ENCODE measurements at regions not wholly inside any gene's neighbourhood (a gene's known extent, or its start where the extent isn't known, plus 50 kb on each side); places are given as distances from the start of the nearest gene placed in this dataset.
A peak's percentile ranks its signal among the peaks of the same experiment; 100 is the strongest.

DNA sequence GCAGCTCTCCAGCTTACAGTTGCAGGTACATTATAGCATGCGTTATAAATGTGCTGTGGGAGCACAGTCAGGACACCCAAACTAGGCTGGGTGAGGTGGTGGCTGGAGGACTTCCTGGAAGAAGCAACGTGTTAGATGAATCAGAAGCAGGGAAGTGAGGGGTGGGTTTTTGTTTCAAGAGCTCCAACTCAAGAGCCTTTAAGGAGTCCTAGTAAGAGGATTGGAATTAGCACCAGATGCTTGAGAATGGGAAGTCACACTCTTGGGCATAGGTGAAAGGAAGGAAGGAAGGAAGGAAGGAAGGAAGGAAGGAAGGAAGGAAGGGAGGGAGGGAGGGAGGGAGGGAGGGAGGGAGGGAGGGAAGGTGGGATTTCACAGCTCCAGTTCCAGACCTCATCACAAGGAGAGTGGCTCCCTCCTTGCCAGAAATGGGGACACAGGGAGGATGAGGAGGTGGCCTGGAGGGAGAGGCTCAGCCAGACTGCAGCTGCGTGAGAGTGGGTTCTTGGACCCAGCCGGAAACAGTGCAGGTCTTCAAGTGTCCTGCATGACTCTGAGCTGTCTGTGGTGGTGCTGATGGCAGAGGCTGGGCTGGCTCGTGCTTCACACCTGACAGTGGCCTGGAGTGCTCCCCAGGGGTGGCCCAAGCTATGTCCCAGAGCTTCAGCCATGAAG is 115.7 kb upstream of the GSC start:
- no peak for ATAC-seq

DNA sequence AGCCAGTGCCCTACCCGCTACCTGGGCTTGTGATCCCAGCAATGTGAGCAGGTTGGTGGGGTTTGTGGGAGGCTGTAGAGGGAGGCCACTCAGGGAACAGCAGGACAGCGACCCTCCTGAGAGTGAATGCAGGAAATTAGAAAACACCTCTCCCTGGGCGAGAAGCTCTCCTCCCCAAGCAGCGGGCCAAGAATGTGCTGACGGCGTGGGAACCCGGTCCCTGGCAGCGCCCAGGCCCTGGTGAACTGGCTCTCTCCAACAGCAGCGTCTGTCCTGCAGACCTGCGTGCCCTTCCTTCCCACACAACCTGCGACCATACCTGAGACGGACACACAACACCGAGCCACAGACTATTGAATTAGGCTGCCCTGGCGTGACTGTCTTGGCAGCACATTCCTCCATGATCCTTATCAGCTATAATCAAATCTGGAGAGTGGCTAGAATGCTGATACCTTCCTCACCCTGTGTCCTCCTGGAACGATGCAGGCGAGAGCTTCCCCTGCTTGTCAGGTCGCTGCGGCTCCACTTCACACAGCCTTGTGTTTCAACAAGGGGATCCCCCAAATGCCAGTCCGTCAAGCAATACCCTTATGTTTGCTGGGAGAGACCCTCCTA is 114.8 kb upstream of the GSC start:
- no peak for ATAC-seq

DNA sequence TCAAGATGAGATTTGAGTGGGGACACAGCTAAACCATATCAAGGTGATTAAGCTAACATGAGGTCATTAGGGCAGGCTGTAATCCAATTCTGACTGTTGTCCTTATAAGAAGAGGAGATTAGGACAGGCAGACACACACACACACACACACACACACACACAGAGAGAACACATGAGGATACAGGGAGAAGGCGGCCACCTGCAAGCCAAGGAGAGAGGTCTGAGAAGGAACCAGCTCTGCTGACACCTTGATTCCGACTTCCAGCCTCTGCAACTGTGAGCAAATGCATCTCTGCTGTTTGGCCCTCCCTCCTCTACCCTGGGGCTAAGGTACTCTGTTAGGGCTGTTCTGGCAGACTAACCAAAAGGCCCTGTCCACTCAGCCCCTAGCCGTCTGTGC is 112.5 kb upstream of the GSC start:
- no peak for ATAC-seq

DNA sequence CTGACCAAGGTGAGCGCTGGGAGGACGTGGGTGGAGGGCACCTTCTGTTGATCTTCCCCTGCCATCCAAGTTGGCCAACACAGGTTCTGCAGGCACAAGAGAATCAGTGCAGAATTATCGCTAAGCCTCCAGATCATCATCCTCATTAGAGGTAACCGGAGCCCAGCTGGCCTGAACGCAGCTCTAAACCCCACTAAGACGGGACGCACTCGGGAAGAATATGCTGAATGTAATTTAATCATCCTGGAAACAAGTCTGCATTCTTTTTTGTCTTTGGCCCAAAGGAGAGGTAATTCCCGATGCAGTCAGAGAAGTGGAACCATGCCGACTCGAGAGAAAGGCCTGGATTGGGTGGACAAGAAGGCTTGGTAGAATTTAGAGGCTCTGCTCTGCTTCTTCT is 111.0 kb upstream of the GSC start:
- ATAC-seq, result no peak

DNA sequence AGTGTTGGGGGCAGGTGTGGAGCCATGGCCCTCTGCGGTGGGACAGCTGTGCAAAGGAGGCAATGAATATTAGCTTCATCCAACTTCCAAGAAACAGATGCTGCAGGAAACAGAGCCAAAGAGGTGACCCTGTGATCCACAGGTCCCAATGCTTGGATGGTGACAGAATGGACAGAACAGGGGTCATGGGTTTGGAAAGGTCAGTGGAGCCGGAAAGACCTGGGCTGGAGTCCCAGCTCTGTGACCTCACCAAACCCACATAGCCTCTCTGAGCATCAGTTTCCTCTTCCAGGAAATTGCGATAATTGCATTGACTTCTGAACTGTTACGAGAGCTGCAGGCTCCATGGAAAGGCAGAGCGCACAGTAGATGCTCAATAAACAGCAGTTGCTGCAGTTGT is 110.2 kb upstream of the GSC start:
- ATAC-seq, result no peak

DNA sequence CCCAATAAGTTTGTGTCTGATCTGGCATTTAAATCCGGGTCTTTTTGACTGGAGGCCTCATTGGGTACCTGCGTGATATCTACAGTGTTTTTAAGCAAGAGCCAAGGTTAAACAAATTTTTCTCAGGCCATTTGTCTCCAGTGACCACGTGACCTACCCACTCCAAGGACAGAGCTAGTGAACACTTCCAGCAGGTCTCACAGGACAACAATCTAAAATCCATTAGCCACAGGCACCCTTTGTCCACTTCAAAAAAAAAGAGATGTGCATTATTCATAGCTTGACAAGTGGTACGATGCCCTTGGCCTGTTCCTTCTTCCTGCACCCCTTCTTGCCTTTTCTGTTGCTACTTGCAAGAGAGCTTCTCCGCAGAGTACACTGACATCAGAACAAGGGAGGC is 109.6 kb upstream of the GSC start:
- ATAC-seq, result no peak

DNA sequence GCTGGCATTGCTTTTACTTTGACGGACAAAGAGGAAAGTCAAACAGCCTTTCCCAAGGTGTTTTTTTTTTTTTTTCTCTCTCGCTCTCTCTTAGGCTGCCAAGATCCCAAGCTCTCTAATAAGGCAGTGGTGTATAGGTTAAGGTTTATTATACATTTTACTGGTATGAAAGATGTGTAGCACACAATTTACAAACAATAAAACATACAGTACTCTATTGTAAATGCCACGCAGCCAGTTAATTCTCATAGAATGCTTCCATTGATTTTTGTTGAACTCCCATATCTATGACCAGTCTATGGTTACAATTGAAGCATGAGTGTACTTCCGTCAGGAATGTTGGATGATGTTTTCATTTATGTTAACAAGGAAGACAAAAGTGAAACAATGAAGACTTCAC is 106.4 kb upstream of the GSC start:
- ATAC-seq, result no peak

DNA sequence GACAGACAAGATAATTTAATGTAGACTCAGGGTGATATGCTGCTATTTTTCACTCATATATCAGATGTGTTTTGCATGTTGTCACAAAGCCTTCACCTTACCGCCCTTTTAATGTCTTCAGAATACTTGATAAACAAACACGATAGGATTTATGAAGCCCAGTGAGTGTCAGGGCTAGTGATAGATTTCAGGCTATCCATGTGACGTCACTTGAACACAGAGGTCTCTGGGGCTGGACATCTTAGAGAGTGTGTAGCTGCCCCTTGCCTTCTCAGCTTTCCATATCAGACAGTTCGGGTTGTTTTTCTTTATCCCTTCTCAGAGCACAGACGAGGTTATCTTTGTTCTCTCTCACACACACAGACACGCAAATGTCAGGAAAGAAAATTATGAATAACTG is 105.3 kb upstream of the GSC start:
- ATAC-seq, result no peak

DNA sequence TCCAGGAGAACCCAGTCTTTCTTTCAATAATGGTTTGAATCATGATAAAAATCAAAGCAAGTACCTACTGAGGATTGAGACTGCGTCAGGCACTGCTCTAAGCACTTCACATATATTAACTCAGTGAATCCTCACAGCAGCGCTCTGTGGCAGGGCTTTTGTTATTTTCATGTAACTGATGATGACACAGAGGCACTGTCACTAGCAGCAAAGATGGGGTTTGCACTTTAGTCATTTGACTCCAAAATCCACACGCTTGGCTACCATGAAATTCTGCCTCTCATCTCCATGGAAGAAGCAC is 98.8 kb upstream of the GSC start:
- no peak for ATAC-seq

DNA sequence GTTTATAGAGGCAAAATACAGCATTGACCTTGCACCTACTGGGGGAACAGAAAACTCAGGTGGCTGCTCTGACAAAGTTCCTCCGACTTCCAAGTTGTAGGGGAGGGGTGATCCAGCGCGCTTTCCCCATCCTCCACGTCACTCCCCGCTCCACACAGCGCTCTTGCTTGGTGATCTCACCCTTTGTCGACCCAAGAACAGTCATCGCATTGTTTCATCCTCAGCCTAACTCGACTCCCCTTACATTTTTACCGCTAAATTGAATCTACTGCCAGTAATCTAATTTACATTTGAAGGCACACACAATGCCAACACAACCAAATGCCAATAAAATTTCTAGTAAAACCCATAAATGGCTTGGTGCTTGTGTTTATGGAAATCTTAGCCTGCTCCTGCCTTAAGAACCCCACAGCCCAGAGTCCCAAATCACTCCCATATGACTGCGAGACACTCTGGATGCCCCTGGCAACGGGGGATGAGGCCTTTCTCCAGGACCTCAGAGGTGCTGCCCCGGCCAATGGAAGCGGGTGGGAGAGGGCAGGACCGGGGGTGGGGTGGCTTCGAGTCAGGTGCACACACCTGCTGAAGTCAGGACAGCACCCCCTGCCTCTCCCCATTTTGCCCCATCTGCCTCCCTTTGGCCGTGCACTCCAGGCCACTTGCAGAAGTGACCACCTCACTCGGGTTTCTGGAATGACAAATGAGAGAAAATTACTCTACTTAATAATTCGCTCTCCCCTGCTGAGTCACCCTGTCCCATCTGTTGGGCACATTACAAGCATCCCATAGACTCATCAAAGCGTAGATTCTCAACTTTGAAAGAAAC is 98.2 kb upstream of the GSC start:
- ATAC-seq, result no peak

DNA sequence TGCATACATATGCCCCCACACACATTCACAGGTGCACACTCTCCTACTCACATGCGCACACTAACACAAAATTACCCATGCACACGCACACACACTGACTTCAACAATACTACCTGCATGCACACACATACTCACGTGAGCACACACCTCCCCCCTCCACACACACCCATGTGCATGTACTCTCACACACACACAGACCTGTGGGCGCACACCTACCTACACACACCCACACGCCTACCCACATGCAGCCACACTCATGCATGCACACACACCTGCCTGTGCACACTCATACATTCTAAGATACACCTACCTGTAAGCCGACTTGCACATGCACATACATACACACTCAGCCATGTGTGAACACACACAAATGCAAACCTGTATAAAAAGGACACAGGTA is 97.3 kb upstream of the GSC start:
- peak in 1 of 2 donors; percentile 20 for ATAC-seq

DNA sequence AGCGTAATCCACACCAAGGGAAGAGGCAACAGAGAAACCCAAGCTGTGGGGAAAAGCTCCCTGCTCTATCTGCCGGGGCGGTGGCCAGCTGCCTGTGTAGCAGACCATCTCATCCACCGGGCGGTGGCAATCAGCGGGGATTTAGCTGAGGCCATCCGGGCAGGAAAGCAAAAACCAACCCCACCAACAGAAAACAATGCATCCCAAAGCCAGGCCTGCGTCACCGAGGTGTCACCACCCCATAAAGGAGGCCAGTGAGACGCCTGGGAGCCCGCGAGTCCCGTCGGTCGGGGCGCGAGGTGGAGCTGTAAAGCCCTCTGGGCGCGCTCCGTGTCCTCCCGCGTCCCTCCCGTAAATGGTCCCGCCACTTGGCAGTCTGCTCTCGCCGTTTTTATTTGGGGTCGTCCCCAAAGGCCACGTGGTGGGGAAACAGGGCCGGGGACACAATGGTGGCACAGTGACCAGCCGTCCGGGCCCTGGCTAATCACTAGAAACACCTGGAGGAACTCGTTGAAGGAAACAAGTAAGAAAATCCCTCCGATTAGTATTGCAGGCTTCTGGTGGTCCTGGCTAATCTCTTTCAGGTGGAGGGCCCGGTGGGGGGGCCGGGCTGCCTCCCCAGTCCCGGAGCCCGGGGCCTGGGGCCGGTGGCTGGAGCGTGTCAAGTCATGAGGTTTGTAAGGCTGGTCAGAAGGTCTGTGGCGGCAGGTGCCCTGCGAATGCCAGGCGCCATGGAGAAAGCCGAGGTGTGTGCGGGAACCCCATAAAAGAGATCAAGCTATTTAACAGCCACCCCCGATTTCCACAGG is 94.7 kb upstream of the GSC start:
- no peak for ATAC-seq

DNA sequence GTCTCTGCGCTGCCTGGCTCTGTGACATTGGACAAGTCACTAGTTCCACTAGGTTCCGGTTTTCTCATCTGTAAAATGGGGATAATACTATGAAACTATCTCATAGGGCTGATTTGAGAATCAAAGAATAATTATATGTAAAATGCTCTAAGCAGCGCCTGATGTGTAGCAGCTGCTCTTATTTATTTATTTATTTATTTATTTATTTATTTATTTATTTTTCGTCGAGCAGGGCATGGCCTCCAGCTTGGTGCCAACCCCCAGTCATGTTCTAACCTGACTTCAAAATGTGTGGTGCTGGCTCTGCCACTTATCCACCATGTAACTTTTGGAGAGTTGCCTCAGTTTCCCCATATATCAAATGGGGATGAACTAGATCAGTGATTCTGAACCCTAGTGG is 93.5 kb upstream of the GSC start:
- ATAC-seq, result no peak

DNA sequence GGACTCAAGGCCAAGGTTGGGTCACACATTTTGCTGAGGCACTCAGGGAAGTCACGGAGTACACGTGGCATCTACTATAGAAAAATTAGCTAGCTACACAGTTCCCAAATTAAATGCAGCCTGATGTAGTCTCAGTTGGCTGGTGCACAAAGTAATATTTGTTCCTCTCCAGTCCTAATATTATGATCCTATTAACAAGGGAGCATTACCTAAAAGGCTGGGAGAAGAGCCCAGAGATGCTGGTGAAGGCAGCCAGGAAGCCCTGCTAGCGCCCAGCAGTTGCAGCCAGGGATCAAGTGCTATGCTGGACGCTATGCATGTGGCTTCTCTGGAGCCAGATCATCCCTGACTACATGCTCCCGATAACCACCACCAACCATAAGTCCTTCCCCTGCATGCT is 88.0 kb upstream of the GSC start:
- ATAC-seq, result no peak

DNA sequence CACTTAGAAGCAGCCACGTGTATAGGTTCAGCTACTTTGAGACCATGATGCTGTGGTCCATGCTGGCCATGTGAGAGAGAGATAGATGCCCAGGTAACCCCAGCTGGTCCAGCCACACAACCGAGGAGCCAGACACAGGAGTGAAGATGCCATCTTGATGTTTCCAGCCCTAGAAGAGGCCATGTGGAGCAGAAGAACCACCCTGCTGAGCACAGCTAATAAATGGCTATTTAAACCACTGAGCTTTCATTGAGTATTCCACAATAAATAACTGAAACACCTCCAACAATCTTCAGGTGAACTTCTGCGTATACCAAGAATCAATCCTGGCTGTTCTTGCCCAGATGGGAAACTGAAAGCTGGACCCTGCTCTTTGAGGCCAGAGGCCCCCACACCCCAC is 84.0 kb upstream of the GSC start:
- ATAC-seq, result no peak

DNA sequence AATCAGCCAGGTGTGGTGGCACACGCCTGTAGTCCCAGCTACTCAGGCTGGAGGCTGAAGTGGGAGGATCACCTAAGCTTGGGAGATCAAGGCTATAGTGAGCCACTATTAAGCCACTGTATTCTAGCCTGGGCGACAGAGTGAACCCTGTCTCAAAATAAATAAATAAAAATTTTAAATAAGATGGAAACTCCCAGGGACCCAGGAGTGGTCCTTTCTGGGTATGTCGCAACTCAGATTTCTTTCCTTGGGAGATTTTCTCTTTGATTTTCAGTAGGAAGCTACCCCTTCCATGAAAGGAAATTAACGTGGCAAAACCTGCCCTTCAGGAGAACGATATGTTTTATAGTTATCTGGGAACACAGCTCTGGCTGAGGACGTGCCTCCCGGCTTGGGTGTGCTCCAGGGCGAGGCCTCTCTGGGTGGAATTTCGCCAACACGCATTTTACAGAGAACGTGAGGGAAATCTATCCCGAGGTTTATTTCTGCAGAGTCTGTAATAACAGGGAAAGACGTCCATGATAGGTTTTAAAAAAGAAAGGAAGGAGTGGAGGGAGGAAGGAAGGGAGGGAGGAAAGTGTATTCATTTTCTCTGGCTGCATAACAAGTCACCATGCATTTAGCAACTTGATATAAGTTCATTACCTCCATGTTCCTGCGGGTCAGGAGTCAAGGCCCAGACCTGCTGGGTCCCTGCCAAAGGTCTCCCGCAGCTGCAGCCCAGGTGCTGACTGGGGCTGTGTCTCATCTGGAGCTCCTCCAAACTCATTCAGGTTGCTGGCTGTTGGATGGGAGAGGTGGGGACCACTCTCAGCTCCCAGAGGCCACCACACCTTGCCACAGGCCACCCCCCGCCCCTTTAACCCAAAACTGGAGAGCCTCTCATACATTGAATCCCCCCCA is 80.6 kb upstream of the GSC start:
- no peak for ATAC-seq

DNA sequence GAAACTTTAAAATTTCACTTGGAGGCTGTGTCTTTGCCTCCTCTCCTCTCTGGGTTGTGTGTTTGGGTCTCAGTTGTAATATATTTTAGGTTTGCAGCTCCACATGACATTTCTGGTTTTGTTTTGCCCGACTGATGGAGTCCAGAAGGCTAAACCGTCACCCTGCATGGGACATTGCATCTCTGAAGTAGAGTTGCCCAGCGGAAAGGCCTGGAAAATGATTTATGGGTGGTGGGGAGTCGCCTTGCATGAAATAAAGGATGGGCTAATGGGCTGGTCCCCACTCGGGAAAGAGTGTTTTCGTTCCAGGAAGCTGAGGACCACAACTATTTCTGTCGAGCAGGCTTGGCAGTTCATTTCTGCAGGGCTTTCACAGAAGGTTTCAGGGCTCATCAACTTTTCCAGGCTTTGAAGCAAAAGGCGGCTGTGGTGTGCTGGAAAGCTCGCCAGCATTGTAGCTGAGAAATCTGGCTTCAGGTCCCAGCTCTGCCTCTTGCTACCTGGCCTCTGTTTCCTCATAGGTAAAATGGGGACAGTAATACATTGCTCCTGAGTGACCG is 74.8 kb upstream of the GSC start:
- ATAC-seq, result no peak

DNA sequence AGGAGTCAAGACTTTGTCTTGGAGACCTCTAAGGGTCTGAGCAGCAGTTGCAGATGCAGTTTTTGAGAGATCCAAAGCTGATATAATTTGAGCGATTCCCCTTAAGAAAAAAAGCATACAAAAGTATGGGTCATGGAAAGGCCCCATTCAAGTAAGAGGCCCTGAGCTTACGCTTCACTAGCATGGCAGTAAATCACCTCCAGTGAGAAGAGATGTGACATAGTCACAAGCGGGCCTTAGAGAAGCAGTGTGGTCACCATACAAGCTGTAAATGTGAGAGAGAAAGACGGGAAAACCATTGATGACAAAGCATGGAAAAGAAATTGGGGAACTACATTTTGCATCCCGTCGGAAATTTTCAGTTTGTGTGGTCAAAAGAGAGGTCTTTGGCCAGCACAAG is 70.6 kb upstream of the GSC start:
- no peak for ATAC-seq

DNA sequence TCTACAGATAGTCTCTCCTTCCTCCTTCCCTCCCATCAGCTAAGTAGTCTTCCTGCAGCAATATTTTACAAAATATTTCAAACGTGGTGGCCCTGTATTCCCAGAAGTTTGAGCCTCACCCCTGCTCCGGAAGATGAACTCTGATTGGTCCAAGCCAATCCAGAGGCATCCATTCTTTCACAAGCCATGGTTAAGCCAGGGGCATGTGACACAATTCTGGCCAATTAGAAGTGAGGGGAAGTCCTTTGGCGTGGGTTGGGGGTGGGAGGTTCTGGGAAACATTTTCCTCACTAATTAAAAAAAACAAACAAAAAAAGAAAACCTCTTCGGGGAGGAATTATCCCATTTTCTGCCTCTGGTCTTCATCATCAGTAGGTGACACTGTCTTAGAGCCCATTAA is 69.4 kb upstream of the GSC start:
- no peak for ATAC-seq

DNA sequence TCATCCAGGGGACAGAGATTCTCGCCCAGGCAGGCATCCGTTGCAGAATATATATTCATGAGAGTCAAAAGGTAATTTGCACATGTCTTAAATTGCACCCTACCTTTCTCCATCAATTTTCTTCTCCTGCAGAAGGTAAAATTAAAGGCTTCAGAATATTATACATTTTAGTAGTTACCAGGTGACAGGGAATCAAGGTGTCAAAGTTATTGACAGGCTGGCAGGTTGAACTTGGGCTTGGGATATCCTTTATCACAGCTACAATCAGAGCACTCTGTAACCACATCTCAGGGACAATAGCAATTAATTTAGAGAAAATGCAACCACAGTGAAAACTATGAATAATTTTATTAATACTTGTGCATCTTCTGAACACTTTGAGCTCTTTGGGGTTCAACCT is 66.9 kb upstream of the GSC start:
- no peak for ATAC-seq

DNA sequence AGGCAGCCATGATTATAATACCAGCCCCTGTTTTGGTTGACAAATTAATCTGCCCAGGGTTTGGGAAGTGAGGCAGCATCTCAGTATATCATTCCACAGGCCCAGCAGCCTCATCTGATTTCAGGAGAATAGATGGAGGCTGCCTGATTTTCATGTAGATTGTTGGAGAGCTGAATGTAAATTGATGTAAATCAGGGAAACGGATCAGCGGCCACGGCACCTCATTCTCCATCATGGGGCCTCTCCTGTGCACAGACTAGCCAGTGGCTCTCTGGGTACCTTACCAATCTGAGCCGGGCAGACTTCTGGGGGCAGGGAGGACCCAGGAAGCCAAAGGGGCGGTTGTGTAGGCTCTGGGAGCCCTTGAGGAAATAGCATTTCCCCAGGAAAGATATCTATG is 63.7 kb upstream of the GSC start:
- no peak for ATAC-seq

DNA sequence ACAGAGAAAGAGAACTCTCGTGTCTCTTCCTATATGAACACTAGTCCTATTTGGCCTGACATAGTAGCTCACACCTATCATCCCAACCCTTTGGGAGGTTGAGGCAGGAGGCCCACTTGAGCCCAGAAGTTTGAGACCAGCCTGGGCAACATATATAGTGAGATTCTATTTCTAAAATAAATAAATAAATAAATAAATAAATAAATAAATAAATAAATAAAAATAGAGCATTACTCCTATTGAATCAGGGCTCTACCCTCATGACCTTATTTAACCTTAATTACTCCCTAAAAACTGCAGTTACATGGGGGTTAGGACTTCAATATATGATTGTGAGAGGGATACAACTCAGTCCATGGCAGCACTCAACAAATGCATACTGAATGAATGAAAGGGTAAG is 61.2 kb upstream of the GSC start:
- no peak for ATAC-seq
